NCI-H460 (cell line): ENCODE measurements at regions not wholly inside any gene's neighbourhood (a gene's known extent, or its start where the extent isn't known, plus 50 kb on each side); places are given as distances from the start of the nearest gene placed in this dataset.

Source experiments
- DNase-seq: peaks from one replicate; pipeline ENCODE4 v3.0.0-alpha.2; 2016; ENCODE audit warnings: low read depth; ENCODE audit errors: extremely low read depth

- peak; percentile 3 for DNase-seq
Observed at GRCh38 chr6:144711661-144712060, 426.5 kb downstream of the UTRN start.

- DNase-seq, result no peak
Observed at GRCh38 chr6:144712541-144712940, 427.4 kb downstream of the UTRN start.

DNA sequence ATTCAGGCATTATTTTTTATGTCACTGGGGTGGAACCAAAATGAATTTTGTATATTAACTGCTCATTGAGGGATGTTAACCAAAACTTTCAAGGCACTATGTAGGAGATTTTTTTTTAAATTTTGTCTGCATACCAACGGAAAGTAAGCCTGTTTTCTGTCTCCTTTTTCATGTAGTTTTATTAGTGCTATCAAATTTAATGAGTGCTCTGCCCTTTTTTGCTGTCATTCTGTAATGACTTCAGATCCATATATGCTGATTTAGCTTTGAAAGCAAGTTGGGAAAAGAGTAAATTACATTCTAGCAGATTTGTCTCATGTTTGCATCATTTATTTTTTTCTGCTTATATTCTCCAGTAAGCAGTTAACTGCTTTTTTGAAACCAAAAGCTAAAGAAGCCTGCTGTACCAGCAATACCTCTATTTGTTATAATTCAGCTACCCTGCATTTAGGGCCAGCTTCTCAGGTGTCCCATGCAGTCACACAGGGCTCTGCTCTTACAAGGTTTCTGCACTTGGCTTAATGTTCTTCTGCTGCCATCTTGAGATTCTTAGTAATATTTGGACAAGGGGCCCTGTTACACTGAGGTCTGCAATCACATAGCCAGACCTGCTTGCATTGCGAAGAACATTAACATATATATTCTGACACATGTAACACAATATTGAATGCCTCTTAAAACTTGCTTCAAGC is 429.0 kb downstream of the UTRN start:
- DNase-seq, result no peak

DNA sequence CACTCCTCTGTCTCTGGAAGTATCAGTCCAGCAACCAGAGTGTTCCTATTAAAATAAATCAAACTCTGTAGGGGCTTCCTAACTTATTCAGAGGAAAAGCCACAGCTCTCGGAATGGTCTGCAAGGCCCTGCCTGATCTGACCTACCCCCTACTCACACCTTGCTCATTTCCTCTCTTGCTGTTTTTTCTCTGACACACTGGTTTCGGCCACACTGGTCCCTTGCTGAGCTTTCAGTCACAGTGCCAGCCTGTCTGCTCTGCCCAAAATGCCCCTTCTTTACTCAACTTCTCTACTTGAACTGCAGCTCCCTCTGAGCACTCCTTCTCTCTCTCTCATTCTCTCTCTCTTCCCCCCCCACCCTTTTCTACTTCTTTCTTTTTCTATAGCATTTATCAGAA is 430.2 kb downstream of the UTRN start:
- DNase-seq, result no peak

DNA sequence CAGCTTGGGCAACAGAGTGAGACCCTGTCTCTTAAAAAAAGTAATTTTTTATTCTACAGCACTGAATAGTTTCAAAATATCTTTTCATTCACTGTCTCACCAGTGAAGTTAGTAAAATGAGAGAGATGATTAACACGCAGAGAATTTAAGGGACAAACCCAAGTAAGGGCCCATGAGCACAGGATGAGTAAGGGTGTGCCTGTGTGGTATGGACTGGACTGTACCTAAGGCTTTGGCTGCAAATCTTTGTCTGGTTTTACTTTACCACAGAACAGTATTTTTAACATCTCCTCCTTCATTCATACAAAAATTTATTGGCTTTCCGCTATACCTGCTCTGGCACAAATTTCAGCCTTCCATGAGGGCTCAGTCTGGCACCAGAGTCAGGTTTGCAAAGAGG is 433.3 kb downstream of the UTRN start:
- DNase-seq, result no peak

DNA sequence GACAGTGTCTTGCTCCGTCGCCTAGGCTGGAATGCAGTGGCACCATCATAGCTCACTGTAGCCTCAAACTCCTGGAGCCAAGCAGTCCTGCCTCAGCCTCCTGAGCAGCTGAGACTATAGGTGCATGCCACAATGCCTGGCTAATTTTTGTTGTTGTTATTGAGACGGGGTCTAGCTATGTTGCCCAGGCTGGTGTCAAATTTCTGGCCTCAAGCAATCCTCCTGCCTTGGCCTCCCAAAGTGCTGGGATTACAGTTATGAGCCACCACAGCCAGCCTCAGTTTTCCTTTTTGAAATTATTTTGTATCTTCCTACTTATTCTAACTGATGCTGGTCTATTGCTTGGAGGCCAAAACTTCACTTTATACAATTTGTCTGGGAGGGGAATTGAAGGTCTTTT is 436.1 kb downstream of the UTRN start:
- DNase-seq, result no peak

GRCh38 chr6:144722154-144722737 is 437.1 kb downstream of the UTRN start:
- DNase-seq, result no peak

- DNase-seq, result no peak
Observed at GRCh38 chr6:144722925-144723324, 437.8 kb downstream of the UTRN start.

DNA sequence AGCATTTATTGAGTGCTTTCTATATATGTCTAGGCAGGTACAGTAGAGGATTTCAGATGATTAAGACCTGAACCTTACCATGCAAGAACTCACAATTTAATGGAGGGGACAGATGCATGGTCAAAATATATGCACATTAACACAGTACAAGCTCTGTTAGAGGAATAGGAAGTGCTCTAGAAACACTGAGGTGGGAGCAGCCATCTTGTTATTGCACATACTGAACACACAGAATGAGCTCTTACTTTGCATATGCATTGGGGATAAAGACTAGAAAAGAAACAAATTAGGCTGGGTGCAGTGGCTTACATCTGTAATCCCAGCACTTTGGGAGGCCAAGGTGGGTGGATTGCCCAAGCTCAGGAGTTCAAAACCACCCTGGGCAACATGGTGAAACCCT is 438.3 kb downstream of the UTRN start:
- DNase-seq, result no peak

DNA sequence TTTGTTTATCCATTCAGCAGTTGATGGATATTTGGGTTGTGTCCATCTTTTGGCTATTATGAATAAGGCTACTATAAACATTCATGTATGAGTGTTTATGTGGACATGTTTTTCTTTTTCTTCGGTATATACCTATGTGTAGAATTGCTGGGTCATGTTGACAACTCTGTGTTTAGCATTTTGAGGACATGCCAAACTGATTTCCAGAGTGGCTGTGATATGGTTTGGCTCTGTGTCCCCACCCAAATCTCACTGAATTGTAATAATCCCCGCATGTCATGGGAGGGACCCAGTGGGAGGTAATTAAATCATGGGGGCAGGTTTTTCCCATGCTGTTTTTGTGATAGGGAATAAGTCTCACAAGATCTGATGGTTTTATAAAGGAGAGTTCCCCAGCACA is 439.7 kb downstream of the UTRN start:
- no peak for DNase-seq

GRCh38 chr6:144725736-144726522 is 440.8 kb downstream of the UTRN start:
- no peak for DNase-seq

GRCh38 chr6:144728804-144729203 is 443.7 kb downstream of the UTRN start:
- no peak for DNase-seq

GRCh38 chr6:144729502-144729901 is 444.4 kb downstream of the UTRN start:
- no peak for DNase-seq

DNA sequence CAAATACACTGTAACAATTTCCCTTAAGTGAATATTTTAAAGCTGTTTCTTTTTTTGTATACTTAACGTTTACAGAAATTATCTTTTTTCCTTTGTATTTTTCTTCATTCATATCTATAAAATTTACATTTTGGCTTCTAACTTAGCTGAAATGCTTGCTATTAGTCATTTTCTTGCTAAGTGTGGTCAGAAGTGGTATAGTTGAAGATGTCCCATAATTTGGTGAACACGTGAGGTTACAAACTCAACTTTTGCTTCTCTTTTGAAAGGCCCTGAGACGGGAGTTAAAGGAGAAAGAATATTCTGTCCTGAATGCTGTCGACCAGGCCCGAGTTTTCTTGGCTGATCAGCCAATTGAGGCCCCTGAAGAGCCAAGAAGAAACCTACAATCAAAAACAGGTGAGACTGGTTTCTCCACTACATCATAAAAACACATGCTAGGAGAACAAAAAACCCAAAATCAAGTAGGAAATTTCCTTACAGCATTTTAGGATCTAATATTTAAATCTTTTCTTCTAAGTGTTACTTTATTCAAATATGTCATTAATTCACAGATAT is 445.0 kb downstream of the UTRN start:
- DNase-seq, result no peak

- no peak for DNase-seq
Observed at GRCh38 chr6:144731229-144731628, 446.1 kb downstream of the UTRN start.

DNA sequence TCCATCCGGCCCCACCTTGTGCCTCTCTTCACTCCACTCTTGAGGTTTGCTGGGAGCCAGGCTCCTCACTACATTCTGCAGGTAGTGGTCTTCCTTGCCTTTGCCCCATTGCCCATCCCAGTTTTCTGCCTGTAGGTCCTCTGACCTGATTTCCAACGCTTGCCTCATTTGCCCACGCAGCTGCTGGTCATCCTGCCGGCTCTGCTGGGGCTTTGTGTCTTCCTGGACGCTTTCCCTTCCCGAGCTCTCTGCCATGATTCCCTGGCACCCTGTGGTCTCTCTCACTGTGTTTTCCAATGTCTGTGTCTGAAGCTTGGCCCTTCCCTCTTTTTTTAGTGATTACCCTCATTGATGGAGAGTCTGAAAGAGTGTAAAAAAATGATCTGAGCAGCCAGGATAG is 451.6 kb downstream of the UTRN start:
- no peak for DNase-seq

GRCh38 chr6:144737998-144738397 is 452.9 kb downstream of the UTRN start:
- DNase-seq, result no peak

- no peak for DNase-seq
Observed at GRCh38 chr6:144739873-144740272, 454.7 kb downstream of the UTRN start.

- DNase-seq, result no peak
Observed at GRCh38 chr6:144741659-144742058, 456.5 kb downstream of the UTRN start.

DNA sequence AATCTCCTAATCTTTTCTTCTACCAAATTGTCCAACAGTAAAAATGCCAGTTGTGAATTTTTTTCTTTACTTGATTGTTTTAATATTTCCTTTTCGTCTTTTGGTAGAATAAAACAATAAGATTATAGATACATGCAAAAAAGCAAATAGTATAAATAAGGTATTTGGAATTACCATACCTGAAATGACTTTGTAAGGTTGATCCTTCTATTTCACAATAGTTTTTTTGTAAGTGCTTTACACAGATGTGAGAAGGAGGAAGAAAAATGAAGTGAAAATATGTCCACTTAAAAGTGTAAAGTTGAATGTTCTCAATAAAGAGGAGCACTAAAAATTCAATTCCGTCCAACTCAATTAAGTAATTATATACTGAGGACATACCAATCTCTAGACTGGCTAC is 457.6 kb downstream of the UTRN start:
- DNase-seq, result no peak

GRCh38 chr6:144744720-144745119 is 459.6 kb downstream of the UTRN start:
- no peak for DNase-seq

DNA sequence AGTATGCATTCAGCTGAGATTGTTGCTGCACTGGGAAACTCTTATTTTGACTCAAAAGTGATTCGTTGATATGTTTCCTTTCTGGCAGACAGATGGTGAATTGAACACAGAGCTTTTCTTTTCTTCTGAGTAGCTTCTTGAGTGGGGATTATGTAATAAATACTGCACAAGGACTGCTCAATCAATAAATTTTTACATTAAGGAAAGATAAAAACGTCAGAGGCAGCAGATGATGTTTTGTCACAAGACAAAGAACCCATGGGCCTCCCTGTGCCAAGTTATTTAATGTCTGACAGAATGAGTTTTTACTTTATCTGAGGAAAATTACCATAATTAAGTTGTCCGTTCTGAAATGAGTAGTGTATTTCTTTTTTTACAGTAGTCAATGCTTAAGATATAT is 460.3 kb downstream of the UTRN start:
- no peak for DNase-seq
